NB4 (cell line): ENCODE measurements at regions not wholly inside any gene's neighbourhood (a gene's known extent, or its start where the extent isn't known, plus 50 kb on each side); places are given as distances from the start of the nearest gene placed in this dataset.

ENCODE experiments used
- CTCF ChIP-seq: IDR thresholded peaks from one replicate; pipeline ENCODE4 v1.5.1; 2012; ENCODE audit warnings: low read depth, low read length
- MAX ChIP-seq: IDR thresholded peaks from 2 replicates; pipeline ENCODE4 v1.6.1; 2011; ENCODE audit warnings: low read depth, low read length
- MYC ChIP-seq: IDR thresholded peaks from 2 replicates; pipeline ENCODE4 v1.6.1; 2011; ENCODE audit warnings: low read depth, low read length
- POLR2A ChIP-seq: IDR thresholded peaks from 2 replicates; pipeline ENCODE4 v1.6.1; 2011; ENCODE audit warnings: mild to moderate bottlenecking; ENCODE audit not compliant: insufficient read length; ENCODE audit errors: extremely low read depth

- TF ChIP-seq MYC (no peak), CTCF (no peak), POLR2A (no peak), MAX (no peak)
Measured at GRCh38 chr5:153926201-153926600, 112.5 kb downstream of the FAM114A2 start.
